HG03575 (cell line): ENCODE measurements at regions not wholly inside any gene's neighbourhood (a gene's known extent, or its start where the extent isn't known, plus 50 kb on each side); places are given as distances from the start of the nearest gene placed in this dataset.

ENCODE experiments used
- ATAC-seq: cut with Tn5 transposase; IDR thresholded peaks from one replicate; pipeline ENCODE4 v1.9.1; 2021; ENCODE audit not compliant: unreplicated experiment, insufficient number of reproducible peaks, low FRiP score; ENCODE audit errors: extremely low read depth

GRCh38 chr5:8633696-8634095 is 764.7 kb downstream of the MTRR start:
- no peak for ATAC-seq

GRCh38 chr5:8634219-8634618 is 765.3 kb downstream of the MTRR start:
- ATAC-seq, result no peak

GRCh38 chr5:8641786-8642505 is 773.0 kb downstream of the MTRR start:
- ATAC-seq, result no peak

GRCh38 chr5:8644377-8644776 is 775.4 kb downstream of the MTRR start:
- ATAC-seq, result no peak

GRCh38 chr5:8647111-8647510 is 778.2 kb downstream of the MTRR start:
- ATAC-seq, result no peak

- no peak for ATAC-seq
Observed at GRCh38 chr5:8650186-8650585, 781.2 kb downstream of the MTRR start.

- no peak for ATAC-seq
Observed at GRCh38 chr5:8660133-8660893, 791.4 kb downstream of the MTRR start.

- ATAC-seq, result no peak
Observed at GRCh38 chr5:8663374-8663773, 794.4 kb downstream of the MTRR start.

- ATAC-seq, result no peak
Observed at GRCh38 chr5:8675182-8675581, 806.2 kb downstream of the MTRR start.

- no peak for ATAC-seq
Observed at GRCh38 chr5:8676695-8677094, 807.7 kb downstream of the MTRR start.

GRCh38 chr5:8682381-8682780 is 813.4 kb downstream of the MTRR start:
- ATAC-seq, result no peak

GRCh38 chr5:8683496-8683895 is 814.5 kb downstream of the MTRR start:
- no peak for ATAC-seq

GRCh38 chr5:8685704-8686103 is 816.8 kb downstream of the MTRR start:
- no peak for ATAC-seq

GRCh38 chr5:8686707-8687106 is 817.8 kb downstream of the MTRR start:
- no peak for ATAC-seq

GRCh38 chr5:8689773-8690172 is 820.8 kb downstream of the MTRR start:
- ATAC-seq, result no peak

- no peak for ATAC-seq
Observed at GRCh38 chr5:8691221-8691620, 822.3 kb downstream of the MTRR start.

GRCh38 chr5:8693341-8693844 is 824.4 kb downstream of the MTRR start:
- no peak for ATAC-seq

- no peak for ATAC-seq
Observed at GRCh38 chr5:8694545-8694944, 825.6 kb downstream of the MTRR start.

GRCh38 chr5:8695902-8696845 is 827.2 kb downstream of the MTRR start:
- no peak for ATAC-seq
